ENCODE measurements at regions not wholly inside any gene's neighbourhood (a gene's known extent, or its start where the extent isn't known, plus 50 kb on each side); places are given as distances from the start of the nearest gene placed in this dataset.
"Not testable (repeated sequence)": the region's sequence is repeated elsewhere in the genome, so short reads cannot be mapped to it uniquely, and the experiment has no call there.

GRCh38 chr22:49694462-49695260 is 133.0 kb downstream of the BRD1 start:
- no peak for DNase-seq

GRCh38 chr22:49693848-49694247 is 133.8 kb downstream of the BRD1 start:
- no peak for DNase-seq

- no peak for DNase-seq
Observed at GRCh38 chr22:49693416-49693815, 134.3 kb downstream of the BRD1 start.

- no peak for DNase-seq
Observed at GRCh38 chr22:49692499-49693225, 135.0 kb downstream of the BRD1 start.

GRCh38 chr22:49691256-49691655 is 136.4 kb downstream of the BRD1 start:
- DNase-seq: no peak

GRCh38 chr22:49690454-49690853 is 137.2 kb downstream of the BRD1 start:
- no peak for DNase-seq

- DNase-seq: no peak
Observed at GRCh38 chr22:49689858-49690257, 137.8 kb downstream of the BRD1 start.

GRCh38 chr22:49689255-49689770 is 138.4 kb downstream of the BRD1 start:
- no peak for DNase-seq

GRCh38 chr22:49688516-49689254 is 139.0 kb downstream of the BRD1 start:
- DNase-seq: no peak

GRCh38 chr22:49687786-49688515 is 139.7 kb downstream of the BRD1 start:
- no peak for DNase-seq

GRCh38 chr22:49687333-49687732 is 140.3 kb downstream of the BRD1 start:
- DNase-seq: no peak

- no peak for DNase-seq
Observed at GRCh38 chr22:49686495-49687219, 141.0 kb downstream of the BRD1 start.

- DNase-seq: no peak
Observed at GRCh38 chr22:49685686-49686085, 142.0 kb downstream of the BRD1 start.

GRCh38 chr22:49685116-49685515 is 142.6 kb downstream of the BRD1 start:
- no peak for DNase-seq

GRCh38 chr22:49683032-49683431 is 144.6 kb downstream of the BRD1 start:
- no peak for DNase-seq

GRCh38 chr22:49680819-49681218 is 146.9 kb downstream of the BRD1 start:
- DNase-seq: not testable (repeated sequence)

- DNase-seq: no peak
Observed at GRCh38 chr22:49678842-49679170, 148.9 kb downstream of the BRD1 start.

- no peak for DNase-seq
Observed at GRCh38 chr22:49678137-49678841, 149.4 kb downstream of the BRD1 start.

- no peak for DNase-seq
Observed at GRCh38 chr22:49677495-49677889, 150.2 kb downstream of the BRD1 start.

GRCh38 chr22:49676783-49677494 is 150.7 kb downstream of the BRD1 start:
- DNase-seq: no peak

- no peak for DNase-seq
Observed at GRCh38 chr22:49676230-49676629, 151.4 kb downstream of the BRD1 start.

Measured in hematopoietic multipotent progenitor cell treated with erythropoietin and hydrocortisone succinate and interleukin-3 and kit ligand, for 6 days (in vitro differentiated cells).